Endothelial cell of umbilical vein (primary cell): ENCODE measurements at regions not wholly inside any gene's neighbourhood (a gene's known extent, or its start where the extent isn't known, plus 50 kb on each side); places are given as distances from the start of the nearest gene placed in this dataset.

Source experiments
- BruUV-seq: library from RNA; stranded (reverse); fragments of 400-500 nt; replicated peaks from 2 replicates; lab custom pipeline; 2021; lab: Mats Ljungman, UMichigan
- CTCF ChIA-PET: fragments of 300-600, 350-600 bp; sonication (Branson Sonifier 250); formaldehyde crosslinking; loops from one replicate; lab custom pipeline; 2021; ENCODE audit warnings: antibody characterized with exemption, inconsistent platforms; lab: Charles Lee
- POLR2A ChIA-PET: fragments of 300-600, 350-600 bp; sonication (Branson Sonifier 250); formaldehyde crosslinking; loops from one replicate; lab custom pipeline; 2021; ENCODE audit warnings: antibody characterized with exemption, inconsistent platforms; lab: Charles Lee
- DNase-seq: peaks from one replicate; pipeline ENCODE4 v3.0.0-alpha.2; 2011; ENCODE audit warnings: low read depth, low spot score
- FAIRE-seq: peaks from 2 replicates; lab custom pipeline; 2011; peaks lifted over from hg19 to GRCh38; lab: Jason Lieb, UNC
- H2AFZ ChIP-seq: 2 replicates; pipeline ENCODE4 v1.6.0; 2012; ENCODE audit warnings: low read depth, low read length, control low read depth, inconsistent platforms
- H3K27ac ChIP-seq: 2 replicates; pipeline ENCODE4 v1.5.1; 2011; ENCODE audit warnings: low read depth, mild to moderate bottlenecking, control low read depth, low read length, moderate library complexity; ENCODE audit not compliant: insufficient read depth
- H3K27me3 ChIP-seq, 2 experiments: 2 replicates each; pipeline versions ENCODE4 v1.6.0 to v1.6.1; 2011; ENCODE audit warnings: low read length in 2 of 2, mixed read lengths in 1 of 2; ENCODE audit not compliant: control insufficient read depth in 2 of 2, insufficient read depth in 2 of 2
- H3K36me3 ChIP-seq, 2 experiments: 2 replicates in 1 of 2; 3 replicates in 1 of 2; pipeline ENCODE4 v1.5.1; 2011; ENCODE audit warnings: low read length in 2 of 2, mild to moderate bottlenecking in 1 of 2, moderate library complexity in 1 of 2; ENCODE audit not compliant: control insufficient read depth in 2 of 2, insufficient read depth in 2 of 2; ENCODE audit errors: extremely low read depth in 1 of 2
- H3K4me1 ChIP-seq: 3 replicates; pipeline ENCODE4 v1.5.1; 2011; ENCODE audit warnings: mild to moderate bottlenecking, low read length; ENCODE audit not compliant: control insufficient read depth, insufficient read depth; ENCODE audit errors: extremely low read depth
- H3K4me2 ChIP-seq: 2 replicates; pipeline ENCODE4 v1.6.1; 2011; ENCODE audit warnings: low read length, control low read depth, mixed read lengths; ENCODE audit not compliant: insufficient read depth
- H3K4me3 ChIP-seq, 3 experiments: fragments of 200-600 bp in 1 of 3; sonication (generic), shearing (Covaris generic) in 1 of 3; replicated peaks in 1 of 3; 2 replicates each; pipeline ENCODE4 v1.5.1; 2011 to 2016; ENCODE audit warnings: control low read depth in 3 of 3, low read length in 3 of 3, mild to moderate bottlenecking in 2 of 3, inconsistent platforms in 1 of 3, low read depth in 1 of 3, moderate library complexity in 1 of 3; ENCODE audit not compliant: insufficient read depth in 1 of 3
- H3K79me2 ChIP-seq: 2 replicates; pipeline ENCODE4 v1.6.0; 2012; ENCODE audit warnings: low read length, inconsistent platforms; ENCODE audit not compliant: control insufficient read depth, insufficient read depth
- H3K9ac ChIP-seq: replicated peaks from 2 replicates; pipeline ENCODE3; 2011; ENCODE audit warnings: low read length, control low read depth; ENCODE audit not compliant: insufficient read depth; ENCODE audit errors: extremely low read depth
- H3K9me1 ChIP-seq: replicated peaks from 3 replicates; pipeline ENCODE4 v1.6.0; 2011; ENCODE audit warnings: mild to moderate bottlenecking, low read length; ENCODE audit not compliant: control insufficient read depth, insufficient read depth; ENCODE audit errors: extremely low read depth
- H3K9me3 ChIP-seq: replicated peaks from 2 replicates; pipeline ENCODE4 v1.5.1; 2012; ENCODE audit warnings: low read length, inconsistent platforms; ENCODE audit not compliant: control insufficient read depth, insufficient read depth
- H4K20me1 ChIP-seq: replicated peaks from 2 replicates; pipeline ENCODE3; 2011; ENCODE audit warnings: mild to moderate bottlenecking, low read length; ENCODE audit not compliant: control insufficient read depth, insufficient read depth; ENCODE audit errors: extremely low read depth
- EZH2 ChIP-seq: IDR thresholded peaks from 2 replicates; pipeline ENCODE4 v1.6.1; 2012; ENCODE audit warnings: borderline replicate concordance, low read depth, mild to moderate bottlenecking, moderate library complexity, low read length, inconsistent platforms; ENCODE audit not compliant: severe bottlenecking
- FOS ChIP-seq: IDR thresholded peaks from 2 replicates; pipeline ENCODE4 v1.6.1; 2011; ENCODE audit warnings: mild to moderate bottlenecking, low read length, moderate library complexity, borderline replicate concordance; ENCODE audit not compliant: insufficient read depth
- JUN ChIP-seq: IDR thresholded peaks from 2 replicates; pipeline ENCODE4 v1.6.1; 2011; ENCODE audit warnings: borderline replicate concordance, low read depth; ENCODE audit not compliant: insufficient read length, insufficient read depth
- MYC ChIP-seq: IDR thresholded peaks from one replicate; pipeline ENCODE4 v1.6.1; 2011; ENCODE audit warnings: mild to moderate bottlenecking, low read depth, low read length
- POLR2A ChIP-seq: IDR thresholded peaks from 2 replicates; pipeline ENCODE4 v1.6.1; 2012; ENCODE audit warnings: low read depth, mild to moderate bottlenecking, control low read depth, low read length
- POLR2AphosphoS5 ChIP-seq: IDR thresholded peaks from 2 replicates; pipeline ENCODE4 v1.6.1; 2012; ENCODE audit warnings: low read depth, mild to moderate bottlenecking, control low read depth, low read length, moderate library complexity; ENCODE audit not compliant: insufficient read depth
- dilution Hi-C: fragments of 300-500 bp; cut with MboI; formaldehyde crosslinking; loops from one replicate; pipeline ENCODE4 v1.15.0; 2019; ENCODE audit warnings: low sequenced_read_pairs; ENCODE audit not compliant: extremely low pct_ligation_motif_present
- intact Hi-C: fragments of 100-400 bp; cut with micrococcal nuclease; formaldehyde crosslinking; loops from one replicate; pipeline ENCODE4 v1.10.0; 2022

DNA sequence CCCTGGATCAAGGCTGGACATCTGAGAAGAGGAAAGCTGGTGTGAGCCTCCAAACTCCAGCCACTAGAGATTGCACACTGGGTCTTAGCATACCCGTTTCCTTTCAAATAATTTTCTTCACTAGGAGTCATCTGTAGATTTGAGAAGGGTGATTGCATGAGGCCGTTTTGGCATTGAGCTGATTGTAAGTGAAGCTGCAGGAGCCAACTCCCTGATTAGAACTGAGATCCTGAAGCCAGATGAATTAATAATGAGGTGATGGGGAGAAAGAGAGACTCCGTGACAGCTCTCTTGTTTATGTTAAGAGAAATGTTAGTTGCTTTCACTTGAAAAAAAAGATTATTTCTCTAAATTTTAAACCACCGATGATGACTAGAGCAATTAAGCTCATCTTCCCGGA, 268.4 kb upstream of the THSD7B start:
- H3K36me3 ChIP-seq, result no peaks in the 10 kb centered on the region
- no TSS peak for BruUV-seq
- intact Hi-C loops, result no loop called here
- FAIRE-seq (no peak), DNase-seq (no peak)
- H3K4me1 ChIP-seq, result no peaks in the 10 kb centered on the region
- CTCF ChIA-PET, result no interaction called here
- no peak overlapping the region for H3K4me3 ChIP-seq
- POLR2A ChIA-PET, result no interaction called here
- H4K20me1 ChIP-seq, result no peaks in the 10 kb centered on the region
- TF ChIP-seq MYC, result no peak
- TF ChIP-seq JUN, result no peak
- TF ChIP-seq FOS, result no peak
- no peak overlapping the region for H3K4me2 ChIP-seq
- H3K9ac ChIP-seq, result no peak overlapping the region
- H3K27me3 ChIP-seq, result no peaks in the 10 kb centered on the region
- no peaks in the 10 kb centered on the region for H3K79me2 ChIP-seq
- no peak overlapping the region for H3K27ac ChIP-seq
- peaks cover 5% of the 10 kb centered on the region for H3K9me3 ChIP-seq
- dilution Hi-C loops, result no loop called here
- H3K9me1 ChIP-seq, result no peaks in the 10 kb centered on the region
- no peak overlapping the region for H2AFZ ChIP-seq

- H3K27me3 ChIP-seq, result no peaks in the 10 kb centered on the region
- H3K27ac ChIP-seq, result no peak overlapping the region
- H2AFZ ChIP-seq, result no peak overlapping the region
- H3K4me3 ChIP-seq, result no peak overlapping the region
- TF ChIP-seq POLR2A, result no peak
- TF ChIP-seq EZH2, result no peak
- no peak for TF ChIP-seq MYC
- no peak for TF ChIP-seq POLR2AphosphoS5
- H3K4me2 ChIP-seq, result no peak overlapping the region
- dilution Hi-C loops, result no loop called here
- intact Hi-C loops, result no loop called here
- no peaks in the 10 kb centered on the region for H3K4me1 ChIP-seq
- ChIA-PET POLR2A (no interaction called here), CTCF (no interaction called here)
- H3K9ac ChIP-seq, result no peak overlapping the region
- H3K36me3 ChIP-seq, result no peaks in the 10 kb centered on the region
- H3K9me1 ChIP-seq, result no peaks in the 10 kb centered on the region
- H3K79me2 ChIP-seq, result no peaks in the 10 kb centered on the region
- peaks cover 5% of the 10 kb centered on the region for H3K9me3 ChIP-seq
- H4K20me1 ChIP-seq, result no peaks in the 10 kb centered on the region
- BruUV-seq, result no TSS peak
- DNase-seq (no peak), FAIRE-seq (no peak)
Measured at GRCh38 chr2:136495636-136496035, 269.7 kb upstream of the THSD7B start.
